ENCODE measurements at regions not wholly inside any gene's neighbourhood (a gene's known extent, or its start where the extent isn't known, plus 50 kb on each side); places are given as distances from the start of the nearest gene placed in this dataset.

GRCh38 chrX:20412871-20413486, 146.3 kb upstream of the RPS6KA3 start:
- TF ChIP-seq CTCF (IDR thresholded peaks at IDR 0.05; ENCODE audit: insufficient read depth, low read depth, low read length) = no peak
- ChIA-PET CTCF (no interaction called here), POLR2A (no interaction called here)
- Histone ChIP-seq H3K4me3 (ENCODE audit: low read depth, low read length) (no peak overlapping the region), H3K27me3 (ENCODE audit: control insufficient read depth, insufficient read depth, low read length) (no peaks in the 10 kb centered on the region), H3K36me3 (ENCODE audit: control insufficient read depth, insufficient read depth, low read length) (no peaks in the 10 kb centered on the region)
- no peak for DNase-seq (ENCODE audit: low read depth)

- CTCF ChIA-PET = no interaction called here
- POLR2A ChIA-PET = no interaction called here
- Histone ChIP-seq H3K4me3 (ENCODE audit: low read depth, low read length) (no peak overlapping the region), H3K27me3 (ENCODE audit: control insufficient read depth, insufficient read depth, low read length) (no peaks in the 10 kb centered on the region), H3K36me3 (ENCODE audit: control insufficient read depth, insufficient read depth, low read length) (no peaks in the 10 kb centered on the region)
- no peak for DNase-seq (ENCODE audit: low read depth)
- TF ChIP-seq CTCF (IDR thresholded peaks at IDR 0.05; ENCODE audit: insufficient read depth, low read depth, low read length) = no peak
Measured at GRCh38 chrX:20410540-20410939, 143.8 kb upstream of the RPS6KA3 start.

GRCh38 chrX:20409991-20410390, 143.3 kb upstream of the RPS6KA3 start:
- no peaks in the 10 kb centered on the region for H3K27me3 ChIP-seq (ENCODE audit: control insufficient read depth, insufficient read depth, low read length)
- no peak for DNase-seq (ENCODE audit: low read depth)
- POLR2A ChIA-PET = no interaction called here
- TF ChIP-seq CTCF (IDR thresholded peaks at IDR 0.05; ENCODE audit: insufficient read depth, low read depth, low read length) = no peak
- CTCF ChIA-PET = no interaction called here
- H3K4me3 ChIP-seq (ENCODE audit: low read depth, low read length) = no peak overlapping the region
- H3K36me3 ChIP-seq (ENCODE audit: control insufficient read depth, insufficient read depth, low read length) = no peaks in the 10 kb centered on the region

GRCh38 chrX:20402956-20403355, 136.2 kb upstream of the RPS6KA3 start:
- no peak for DNase-seq (ENCODE audit: low read depth)
- TF ChIP-seq CTCF (IDR thresholded peaks at IDR 0.05; ENCODE audit: insufficient read depth, low read depth, low read length) = no peak
- ChIA-PET CTCF (interaction anchor here (0.7 to 1.4 kb wide), 2 partner anchors 12 to 608 kb away, joined by 3 read pairs; no protein-coding TSS in a partner anchor), POLR2A (no interaction called here)
- H3K36me3 ChIP-seq (ENCODE audit: control insufficient read depth, insufficient read depth, low read length) = no peaks in the 10 kb centered on the region
- H3K27me3 ChIP-seq (ENCODE audit: control insufficient read depth, insufficient read depth, low read length) = no peaks in the 10 kb centered on the region
- H3K4me3 ChIP-seq (ENCODE audit: low read depth, low read length) = no peak overlapping the region

- Histone ChIP-seq H3K4me3 (ENCODE audit: low read depth, low read length) (no peak overlapping the region), H3K36me3 (ENCODE audit: control insufficient read depth, insufficient read depth, low read length) (no peaks in the 10 kb centered on the region), H3K27me3 (ENCODE audit: control insufficient read depth, insufficient read depth, low read length) (no peaks in the 10 kb centered on the region; the same call in 1 of the 2 replicates)
- TF ChIP-seq CTCF (IDR thresholded peaks at IDR 0.05; ENCODE audit: insufficient read depth, low read depth, low read length) = no peak
- CTCF ChIA-PET = no interaction called here
- POLR2A ChIA-PET = no interaction called here
- DNase-seq (ENCODE audit: low read depth) = no peak
Measured at GRCh38 chrX:20399728-20400414, 133.2 kb upstream of the RPS6KA3 start.

All from BJ (cell line).